HS-27A (cell line): ENCODE measurements at regions not wholly inside any gene's neighbourhood (a gene's known extent, or its start where the extent isn't known, plus 50 kb on each side); places are given as distances from the start of the nearest gene placed in this dataset.
"Not testable (repeated sequence)": the region's sequence is repeated elsewhere in the genome, so short reads cannot be mapped to it uniquely, and the experiment has no call there.

ENCODE experiments used
- DNase-seq: peaks from one replicate; pipeline ENCODE4 v3.0.0-alpha.2; 2012; ENCODE audit warnings: low read depth, missing footprints

DNA sequence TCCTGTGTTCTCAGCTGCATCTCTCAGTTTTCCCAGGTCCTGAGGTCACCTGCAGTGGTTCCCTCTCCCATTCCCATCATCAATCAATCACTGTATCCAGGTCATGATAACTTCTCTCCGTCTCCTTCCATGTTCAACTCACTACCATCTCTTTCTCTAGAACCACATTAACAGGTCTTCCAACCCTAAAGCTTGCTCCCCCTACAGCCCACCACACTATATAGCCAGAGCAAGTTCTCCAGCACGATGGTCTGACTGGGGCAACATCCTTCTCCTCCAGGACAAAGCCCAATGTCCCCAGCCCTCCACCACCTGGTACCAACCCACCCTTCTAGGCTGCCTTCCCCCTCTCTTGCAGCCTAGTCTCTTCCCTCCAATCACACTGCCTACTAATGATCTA lies 241.6 kb downstream of the CDK5RAP2 start:
- no peak for DNase-seq

DNA sequence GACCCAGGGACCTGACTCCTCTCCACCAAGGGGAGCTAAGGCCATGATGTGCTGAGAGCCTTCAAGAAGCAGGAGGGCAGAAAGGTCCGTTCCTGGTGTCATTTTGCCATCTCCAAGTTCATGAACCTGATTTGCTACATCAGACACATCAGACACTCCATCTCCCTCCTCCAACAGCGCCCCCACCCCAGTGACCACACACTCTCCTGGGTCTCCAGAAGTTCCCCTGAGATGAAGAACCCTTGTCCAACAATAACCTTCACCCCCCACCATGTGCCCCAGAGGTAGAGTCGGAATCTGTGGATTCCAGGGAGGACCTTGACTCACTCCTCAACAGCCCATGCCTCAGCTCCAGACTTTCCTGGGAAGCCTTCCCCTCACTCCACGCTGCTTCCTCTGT lies 242.8 kb downstream of the CDK5RAP2 start:
- no peak for DNase-seq

DNA sequence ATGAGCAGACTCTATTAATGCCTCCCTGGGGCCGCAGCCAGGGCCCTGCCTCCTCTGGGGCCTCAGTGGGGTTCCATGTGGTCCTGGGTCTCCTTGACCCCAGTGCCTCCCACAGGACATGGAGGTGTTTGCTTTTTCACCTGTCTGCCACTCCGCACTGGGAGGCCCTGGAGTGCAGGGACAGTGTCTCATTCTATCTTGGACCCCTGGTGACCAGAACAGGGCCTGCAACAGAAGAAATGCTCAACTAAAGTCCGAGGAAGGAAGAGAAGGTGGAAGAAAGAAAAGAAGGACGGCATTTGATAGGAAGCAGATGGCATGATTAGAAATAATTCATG lies 243.2 kb downstream of the CDK5RAP2 start:
- no peak for DNase-seq

DNA sequence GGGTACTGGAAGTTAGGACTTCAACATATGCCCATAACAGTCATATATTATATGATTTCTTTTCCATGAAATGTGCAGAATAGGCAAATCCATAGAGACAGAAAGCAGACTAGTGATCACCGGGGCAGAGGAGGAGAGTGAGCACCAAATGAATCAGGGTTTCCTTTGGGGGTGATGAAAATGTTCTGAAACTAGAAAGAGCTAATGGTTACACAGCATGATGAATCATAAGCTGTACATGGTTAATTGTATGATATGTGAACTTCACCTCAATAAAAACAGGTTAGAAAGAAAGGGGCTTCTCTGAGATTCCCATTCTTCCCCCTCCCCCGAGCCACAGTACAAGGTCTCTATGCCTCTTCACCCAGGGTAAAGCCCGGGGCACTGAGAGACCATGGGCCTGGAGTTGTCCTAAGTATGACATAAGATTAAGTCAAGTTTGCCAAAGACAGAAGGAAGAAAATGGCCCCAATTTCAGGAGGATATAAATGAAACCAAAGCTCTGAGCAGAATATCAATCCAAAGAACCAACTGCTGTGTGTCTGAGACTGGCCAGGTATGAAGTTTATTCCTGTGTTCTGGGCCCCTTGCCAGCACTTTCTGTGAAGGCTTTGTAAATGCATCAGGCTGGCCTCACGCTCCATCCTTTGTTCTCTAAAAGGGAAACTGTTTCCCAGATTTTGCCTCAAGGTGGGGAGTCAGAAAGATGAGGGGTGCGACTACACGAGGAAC lies 243.8 kb downstream of the CDK5RAP2 start:
- DNase-seq: no peak

DNA sequence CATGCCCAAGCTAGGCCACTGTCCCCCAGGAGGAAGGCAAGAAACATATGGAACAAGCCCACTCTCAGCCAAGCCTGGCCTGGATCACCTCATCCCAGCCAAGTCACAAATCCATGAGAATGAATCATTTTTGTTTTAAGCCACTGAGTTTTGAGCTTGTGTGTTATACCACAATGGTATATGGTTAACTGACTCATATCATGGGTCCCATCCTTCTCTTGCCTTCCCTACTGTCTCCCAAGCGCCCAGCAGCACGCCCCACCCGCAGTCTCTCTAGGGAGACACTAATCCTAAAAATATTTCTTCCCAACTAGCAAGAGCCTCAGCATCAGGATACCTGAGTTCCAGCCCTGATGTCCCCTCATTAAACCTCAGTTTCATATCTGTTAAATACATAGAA lies 248.1 kb downstream of the CDK5RAP2 start:
- DNase-seq: no peak

DNA sequence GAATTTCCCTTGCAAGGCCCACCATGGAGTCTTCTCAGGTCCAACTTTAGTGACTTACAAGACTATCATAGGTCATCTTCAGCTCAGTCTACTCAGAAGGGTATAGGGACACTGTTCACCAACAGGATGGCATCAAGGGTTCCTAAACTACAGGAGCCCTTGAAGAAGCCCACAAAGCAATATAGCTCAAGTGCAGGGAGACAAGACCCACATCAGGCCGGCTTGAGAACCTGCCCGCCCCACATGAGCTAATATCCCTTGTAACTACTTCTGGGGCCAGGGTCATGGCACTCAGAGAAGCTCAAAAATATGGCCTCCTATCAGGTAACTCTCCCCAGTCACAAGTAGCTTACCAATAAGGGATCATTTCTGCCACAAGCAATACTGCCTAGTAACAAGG lies 249.9 kb downstream of the CDK5RAP2 start:
- DNase-seq: no peak

DNA sequence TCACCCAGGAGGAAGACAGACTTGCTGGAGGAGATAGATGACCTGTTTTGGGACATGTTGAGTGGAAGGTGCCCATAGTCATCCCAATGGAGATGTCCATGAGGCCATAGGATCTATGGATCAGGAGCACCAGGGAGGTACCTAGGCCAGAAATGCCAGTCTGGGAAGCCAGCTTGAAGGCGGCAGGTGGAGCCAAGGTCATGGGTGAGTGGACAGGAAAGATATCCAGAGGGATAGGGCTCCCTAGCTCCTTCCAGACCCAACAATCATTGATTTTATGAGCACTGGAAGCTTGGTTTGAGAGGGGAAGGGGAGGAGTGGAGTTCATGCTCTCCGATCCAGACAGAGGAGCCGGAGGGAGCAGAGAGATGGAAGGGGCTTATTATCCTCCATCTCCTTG lies 252.6 kb downstream of the CDK5RAP2 start:
- DNase-seq: no peak

DNA sequence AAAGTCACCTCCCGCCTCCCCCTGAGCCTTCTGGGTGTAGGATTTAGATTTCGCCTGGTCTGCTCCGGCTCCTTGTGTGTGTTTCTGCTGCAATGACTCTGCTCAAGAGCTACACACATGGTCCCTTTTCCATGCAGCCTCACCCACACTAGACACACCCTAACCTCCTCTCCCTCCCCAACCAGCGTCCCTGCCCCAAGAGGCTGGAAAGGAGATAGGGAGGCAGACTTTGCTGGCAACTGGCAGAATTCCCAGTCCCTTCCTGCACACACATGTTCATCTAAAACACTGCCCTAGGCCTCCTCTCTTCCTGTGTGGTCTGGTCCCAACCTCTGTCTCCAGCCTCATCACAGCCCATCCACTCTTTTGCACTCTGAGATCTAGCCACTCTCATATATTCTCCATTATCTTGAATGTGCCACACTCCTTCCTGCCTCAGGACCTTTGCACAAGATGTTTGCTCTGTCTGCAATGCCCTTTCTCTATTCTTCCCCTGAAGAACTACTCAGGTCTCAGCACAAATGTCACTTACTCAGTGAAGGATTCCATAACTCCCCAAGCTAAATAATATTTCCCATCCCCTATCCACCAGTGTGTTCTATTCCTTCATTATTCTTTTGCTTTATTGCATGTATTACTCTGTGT lies 253.8 kb downstream of the CDK5RAP2 start:
- DNase-seq: no peak

DNA sequence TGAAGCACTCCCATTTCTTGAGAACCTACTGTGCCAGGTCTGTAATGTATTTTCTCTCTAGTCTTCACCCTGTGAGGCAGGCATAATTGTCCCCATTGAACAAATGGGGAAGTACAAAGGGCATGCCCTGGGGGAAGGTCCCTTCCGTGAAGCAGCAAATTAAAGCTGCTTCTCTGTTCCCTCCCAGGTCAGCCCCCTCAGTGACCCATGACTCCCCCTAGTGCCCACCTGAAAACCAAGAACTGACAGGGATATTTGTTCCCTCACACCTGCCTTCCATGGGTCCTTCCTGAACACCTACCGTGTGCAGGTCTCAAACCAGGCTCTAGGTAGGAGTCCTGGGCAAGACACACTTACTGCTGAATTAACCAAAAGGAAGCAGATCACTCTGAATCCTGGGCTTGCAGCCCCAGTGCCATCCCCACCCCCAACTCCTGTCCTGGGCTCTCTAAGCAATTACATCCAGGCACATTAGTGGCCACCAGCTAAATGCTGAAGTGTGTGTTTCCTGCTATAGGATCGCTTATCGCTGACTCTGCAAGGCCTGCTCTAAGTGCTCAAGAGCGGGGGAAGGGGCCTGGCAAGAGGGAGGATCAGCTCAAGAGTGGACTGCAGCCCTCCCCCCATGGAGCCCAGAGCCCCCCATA lies 254.8 kb downstream of the CDK5RAP2 start:
- no peak for DNase-seq

DNA sequence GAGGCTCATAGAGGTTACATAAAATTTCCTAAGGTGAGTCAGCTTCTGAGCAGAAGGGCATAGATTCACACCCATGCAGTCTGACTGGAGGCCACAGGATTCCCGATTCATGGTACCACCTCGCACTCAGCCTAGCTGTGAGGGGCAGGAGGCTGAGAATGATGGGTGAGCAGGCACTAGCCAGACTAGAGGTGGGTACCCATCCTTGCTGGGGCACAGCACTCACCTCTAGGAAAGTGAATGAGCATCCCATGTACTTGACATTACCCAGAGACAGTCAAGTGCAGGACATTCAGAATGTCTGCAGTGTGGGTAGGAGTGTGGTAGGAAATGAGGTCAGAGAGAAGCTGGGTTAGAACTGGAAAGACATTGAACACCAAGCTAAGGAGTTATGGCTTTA lies 255.5 kb downstream of the CDK5RAP2 start:
- DNase-seq: no peak

DNA sequence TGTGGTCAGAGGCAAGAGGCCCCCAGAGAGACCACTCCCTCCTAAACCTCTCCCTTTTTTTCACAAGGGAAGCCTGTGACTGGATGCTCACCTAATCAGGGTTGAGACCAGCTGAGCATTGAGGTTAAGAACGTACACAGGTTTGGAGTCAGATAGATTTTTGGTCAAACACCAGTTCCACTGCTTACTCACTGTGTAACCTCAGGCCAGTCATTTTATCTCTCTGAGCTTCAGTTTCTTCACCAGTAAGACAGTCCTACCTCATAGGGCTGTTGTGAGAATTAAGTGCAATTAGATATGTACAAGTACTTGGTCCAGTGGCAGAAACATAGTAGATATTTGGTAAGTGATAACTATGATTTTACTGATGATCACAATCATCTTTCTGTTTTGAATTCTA lies 256.8 kb downstream of the CDK5RAP2 start:
- no peak for DNase-seq

DNA sequence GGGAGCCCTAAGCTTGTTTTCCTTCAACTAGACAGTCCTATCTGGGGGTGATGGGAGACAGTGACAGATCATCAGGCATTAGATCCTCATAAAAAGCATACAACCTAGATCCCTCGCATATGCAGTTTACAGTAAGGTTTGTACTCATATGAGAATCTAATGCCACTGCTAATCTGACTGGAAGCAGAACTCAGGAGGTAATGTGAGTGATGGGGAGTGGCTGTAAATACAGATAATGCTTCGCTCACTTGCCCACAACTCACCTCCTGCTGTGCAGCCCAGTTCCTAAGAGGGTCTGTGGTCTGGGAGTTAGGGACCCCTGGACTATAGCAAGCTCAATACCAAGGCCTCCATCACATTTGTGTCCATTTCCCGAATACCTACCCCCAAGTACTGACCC lies 260.5 kb downstream of the CDK5RAP2 start:
- no peak for DNase-seq

DNA sequence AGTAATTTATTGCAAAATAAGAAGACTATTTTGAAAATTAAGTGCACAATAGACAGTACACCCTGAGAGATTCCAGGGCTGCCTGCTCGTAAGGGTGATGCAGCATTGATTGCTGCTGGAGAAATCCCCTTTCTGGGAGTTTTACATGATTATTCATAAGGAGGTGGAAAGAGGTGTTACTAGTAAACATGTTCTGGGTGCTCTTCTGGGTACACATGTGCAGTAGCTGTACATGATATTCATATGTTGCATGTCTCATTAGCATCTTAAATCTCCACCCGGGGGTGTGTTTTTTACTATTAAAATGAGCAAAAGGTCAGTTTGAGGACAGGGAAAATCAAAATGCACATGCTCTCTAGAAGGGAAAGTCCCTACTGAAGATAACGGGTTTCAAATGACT lies 264.8 kb downstream of the CDK5RAP2 start:
- DNase-seq: no peak

DNA sequence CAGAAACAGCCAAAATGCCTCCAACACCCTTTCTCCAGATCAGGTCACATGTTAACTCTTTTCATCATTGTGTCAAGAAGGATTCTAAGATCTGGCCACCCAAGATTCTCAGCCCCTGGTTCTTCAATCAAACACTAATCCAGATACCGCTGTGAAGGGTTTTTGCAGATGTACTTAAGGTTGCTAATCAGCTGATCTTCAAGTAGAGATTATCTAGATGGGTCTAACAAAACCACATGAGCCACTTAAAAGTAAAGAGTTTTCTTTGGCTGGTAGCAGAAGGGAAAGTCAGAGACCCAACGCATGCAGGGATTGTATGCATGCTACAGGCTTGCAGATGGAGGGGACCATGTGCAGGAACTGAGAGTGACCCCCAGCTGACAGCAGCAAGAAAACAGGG lies 267.9 kb downstream of the CDK5RAP2 start:
- no peak for DNase-seq

DNA sequence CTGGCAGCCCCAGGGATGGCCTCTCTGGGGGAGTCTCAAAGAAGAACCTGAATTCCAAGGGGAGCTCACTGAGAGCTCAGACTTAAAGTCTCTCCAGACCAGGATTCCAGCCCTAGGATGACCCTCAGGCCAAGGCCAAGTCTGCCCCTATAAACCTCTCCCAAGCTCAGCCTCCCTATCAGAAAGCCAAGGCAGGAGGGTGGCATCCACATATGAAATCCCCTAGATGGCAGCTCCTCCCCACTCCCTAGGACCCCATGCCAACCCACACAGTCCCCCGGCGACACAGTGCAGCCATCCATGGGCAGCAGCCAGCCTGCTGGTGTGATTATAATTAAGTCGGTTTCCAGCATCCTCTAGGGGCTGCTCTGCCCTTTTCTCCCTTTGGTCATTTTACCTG lies 269.9 kb downstream of the CDK5RAP2 start:
- no peak for DNase-seq

DNA sequence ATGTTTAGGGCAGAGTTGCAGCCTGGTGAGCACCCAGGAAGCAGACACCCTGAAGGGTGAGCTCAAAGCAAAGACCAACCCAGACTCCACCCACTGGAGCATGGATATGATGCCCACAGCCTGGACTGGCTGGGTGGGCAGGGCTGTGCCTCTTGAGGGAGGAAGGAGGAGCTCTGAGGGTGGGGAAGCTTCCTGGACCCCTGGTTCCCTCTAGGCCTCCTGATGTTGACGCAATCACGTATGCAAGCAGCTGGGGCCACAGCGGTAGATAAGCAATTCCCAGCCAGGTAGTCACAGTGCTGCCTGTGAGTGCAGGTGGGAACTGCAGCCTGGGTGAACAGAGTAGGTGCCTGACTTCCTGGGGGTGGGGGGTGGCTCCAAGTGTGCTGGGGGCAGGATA lies 271.5 kb downstream of the CDK5RAP2 start:
- no peak for DNase-seq

DNA sequence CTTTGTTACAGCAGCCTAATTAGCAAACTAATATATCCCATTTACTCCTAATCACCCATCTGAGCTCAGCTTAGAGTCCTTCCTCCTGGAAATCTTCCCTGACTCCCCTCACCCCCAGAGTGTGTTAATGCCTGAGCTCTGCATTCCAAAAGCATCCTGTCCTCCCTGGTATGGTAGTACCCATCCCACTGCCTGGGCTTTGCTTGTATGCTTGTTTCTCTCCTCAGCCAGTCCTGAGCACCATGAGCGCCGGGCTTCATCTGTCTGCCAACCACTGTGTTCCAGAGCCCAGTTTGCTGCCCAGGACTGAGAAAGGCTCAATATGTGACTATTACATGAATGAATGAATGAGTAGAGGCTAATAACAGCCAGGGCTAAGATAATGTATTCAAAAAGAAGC lies 272.4 kb downstream of the CDK5RAP2 start:
- DNase-seq: no peak

DNA sequence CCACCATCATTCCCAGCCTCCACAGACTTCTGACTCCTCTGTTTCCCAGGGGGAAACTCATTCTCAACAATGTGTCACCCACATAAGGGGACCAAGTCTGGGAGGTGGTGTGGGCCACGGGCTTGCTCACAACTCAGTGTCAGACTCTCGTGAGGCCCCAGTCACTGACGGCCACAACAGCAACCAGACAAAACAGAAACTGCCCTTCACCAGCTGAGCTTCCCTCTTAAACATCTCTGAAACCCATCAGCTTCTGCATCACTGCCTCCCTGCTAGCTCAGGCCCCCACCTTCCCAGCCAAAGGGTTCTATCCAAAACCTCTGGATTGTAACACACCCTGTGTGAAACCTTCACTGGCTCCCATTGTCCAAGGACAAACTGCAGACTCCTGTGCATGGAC lies 273.4 kb downstream of the CDK5RAP2 start:
- no peak for DNase-seq

DNA sequence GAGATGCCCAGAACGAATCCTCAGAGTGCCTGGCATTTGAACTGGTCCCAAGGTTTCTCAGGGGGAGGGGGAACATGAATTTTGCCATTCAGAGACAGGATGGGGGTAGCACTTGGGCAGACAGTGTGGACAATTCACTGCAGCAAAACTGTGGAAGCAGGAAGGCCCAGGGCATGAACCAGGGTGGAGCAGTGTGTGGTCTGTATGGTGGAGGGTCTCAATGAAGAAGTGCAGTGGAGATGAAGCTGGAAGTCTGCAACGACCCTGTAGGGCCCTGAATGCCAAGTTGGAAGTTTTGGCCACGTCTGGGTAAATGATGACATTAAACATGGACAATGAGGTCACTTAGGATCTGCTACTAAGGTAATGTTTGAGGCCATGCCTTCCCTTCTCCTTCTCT lies 273.9 kb downstream of the CDK5RAP2 start:
- no peak for DNase-seq

DNA sequence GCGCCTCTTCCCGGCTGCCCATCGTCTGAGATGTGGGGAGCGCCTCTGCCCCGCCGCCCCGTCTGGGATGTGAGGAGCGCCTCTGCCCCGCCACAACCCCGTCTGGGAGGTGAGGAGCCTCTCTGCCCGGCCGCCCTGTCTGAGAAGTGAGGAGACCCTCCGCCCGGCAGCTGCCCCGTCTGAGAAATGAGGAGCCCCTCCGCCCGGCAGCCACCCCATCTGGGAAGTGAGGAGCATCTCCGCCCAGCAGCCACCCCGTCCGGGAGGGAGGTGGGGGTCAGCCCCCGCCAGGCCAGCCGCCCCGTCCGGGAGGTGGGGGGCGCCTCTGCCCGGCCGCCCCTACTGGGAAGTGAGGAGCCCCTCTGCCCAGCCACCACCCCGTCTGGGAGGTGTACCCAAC lies 275.1 kb downstream of the CDK5RAP2 start:
- DNase-seq: not testable (repeated sequence)

DNA sequence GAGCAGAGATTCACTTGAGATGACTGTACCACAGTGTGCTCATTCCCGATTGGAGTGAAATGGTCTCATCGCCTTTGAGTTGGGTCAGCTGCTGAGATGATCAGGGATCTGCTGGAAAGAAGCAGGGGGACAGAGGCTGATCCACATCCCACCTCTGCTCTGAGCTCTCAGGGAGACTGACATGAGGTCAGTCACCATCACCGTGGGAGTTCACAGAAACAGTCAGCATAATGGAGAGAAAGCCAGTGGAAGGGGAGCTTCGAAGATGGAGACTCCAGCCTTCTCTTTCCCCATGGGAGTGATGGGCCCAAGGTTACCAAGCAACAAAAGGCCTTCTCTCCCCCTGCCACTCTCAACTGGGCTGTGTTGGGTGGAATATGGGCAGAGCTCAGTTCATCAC lies 276.4 kb downstream of the CDK5RAP2 start:
- DNase-seq: no peak

DNA sequence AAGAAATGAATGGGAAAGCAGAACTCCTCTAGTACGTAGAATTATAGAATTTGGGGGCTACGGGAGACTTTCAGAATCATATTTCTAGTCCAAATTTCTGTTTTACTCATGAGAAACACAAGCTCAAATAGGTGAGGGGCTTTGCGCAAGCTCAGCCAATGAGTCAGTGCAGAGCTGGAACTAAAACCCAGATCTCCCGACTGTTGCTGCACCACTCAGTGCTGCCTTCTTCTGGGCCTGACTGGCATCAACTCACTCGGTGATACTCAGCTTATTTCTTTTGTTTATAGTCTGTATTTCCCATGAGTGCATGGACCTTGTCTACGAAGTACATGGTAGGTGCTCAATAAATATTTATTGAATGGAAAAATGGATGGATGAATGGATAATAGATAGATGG lies 280.2 kb downstream of the CDK5RAP2 start:
- no peak for DNase-seq

DNA sequence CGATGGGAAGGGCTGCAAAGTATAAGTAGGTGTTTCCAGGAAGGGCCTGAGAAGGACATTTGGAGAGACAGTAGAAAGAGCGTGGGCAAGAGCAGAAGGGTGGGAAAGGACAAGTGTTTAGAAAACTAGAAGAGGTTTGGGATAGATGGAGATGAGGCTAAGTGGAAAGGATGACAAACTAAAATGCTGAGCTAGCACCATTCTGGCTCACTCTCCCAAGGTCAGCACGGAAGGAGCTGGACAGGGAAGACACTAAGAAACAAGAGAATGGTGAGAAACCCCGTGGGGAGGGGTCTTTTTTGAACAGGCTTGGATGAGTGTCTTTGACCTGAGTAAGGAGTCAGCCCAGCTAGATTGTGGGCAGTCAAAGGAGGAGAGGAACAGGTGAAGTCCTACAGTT lies 286.0 kb downstream of the CDK5RAP2 start:
- no peak for DNase-seq

DNA sequence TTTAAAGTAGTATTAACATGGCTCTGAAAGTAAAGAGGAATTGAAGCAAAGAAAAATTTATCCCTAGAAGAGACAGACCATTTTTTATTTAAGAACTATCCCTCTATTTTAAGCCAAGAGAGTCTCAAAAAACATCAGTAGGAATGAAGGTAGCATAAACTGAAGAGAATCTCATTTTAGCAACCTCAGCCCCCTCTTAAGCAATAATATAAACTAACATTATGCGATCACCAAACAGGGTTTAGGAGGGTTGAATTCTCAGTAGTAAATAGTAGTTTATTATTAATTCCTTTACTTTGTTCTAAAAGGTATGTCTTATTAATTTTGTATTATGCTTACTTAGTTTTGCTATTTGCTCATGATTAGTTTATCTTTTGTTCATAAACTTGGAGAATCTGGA lies 287.4 kb downstream of the CDK5RAP2 start:
- DNase-seq: no peak
